Gastrocnemius medialis (tissue), 4 donors: ENCODE measurements at regions not wholly inside any gene's neighbourhood (a gene's known extent, or its start where the extent isn't known, plus 50 kb on each side); places are given as distances from the start of the nearest gene placed in this dataset.

ENCODE experiments used
- POLR2A ChIP-seq, 2 donors: fragments of 450-650 bp; IDR thresholded peaks; one replicate each; pipeline ENCODE4 v1.6.1; 2017; ENCODE audit warnings: antibody characterized with exemption in 2 of 2, mild to moderate bottlenecking in 2 of 2, moderate library complexity in 2 of 2
- TF ChIP-seq, protein P1 (sequence below), 5 experiments: fragments of 450-650 bp in 3 of 5; fragments of 200-600 bp in 2 of 5; sonication (generic) in 2 of 5; IDR thresholded peaks in 4 of 5; conservative IDR thresholded peaks in 1 of 5; 1 replicate in 4 of 5; 2 replicates in 1 of 5; pipeline ENCODE4 v1.5.1; 2016 to 2019; ENCODE audit warnings: antibody characterized with exemption in 5 of 5, mild to moderate bottlenecking in 3 of 5, moderate library complexity in 3 of 5

DNA sequence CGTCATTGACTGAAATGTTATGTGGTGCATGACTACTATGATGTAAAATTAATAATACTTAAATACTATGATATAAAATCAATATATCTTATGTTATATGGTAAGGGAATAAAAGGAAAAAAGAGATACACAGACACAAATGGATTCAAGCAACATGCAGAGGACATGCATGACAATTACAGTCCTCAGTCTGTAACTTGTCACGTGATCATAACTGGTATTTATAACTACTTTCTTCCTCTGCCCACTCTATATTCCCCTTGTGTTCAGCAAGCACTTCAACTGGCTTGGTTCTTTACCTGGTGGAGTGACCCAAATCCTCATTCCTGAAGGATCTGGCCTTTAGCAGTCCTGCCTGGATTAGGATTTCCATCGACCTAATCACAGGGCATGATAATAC, 104.4 kb upstream of the FAM180A start:
- TF ChIP-seq, protein P1, sequence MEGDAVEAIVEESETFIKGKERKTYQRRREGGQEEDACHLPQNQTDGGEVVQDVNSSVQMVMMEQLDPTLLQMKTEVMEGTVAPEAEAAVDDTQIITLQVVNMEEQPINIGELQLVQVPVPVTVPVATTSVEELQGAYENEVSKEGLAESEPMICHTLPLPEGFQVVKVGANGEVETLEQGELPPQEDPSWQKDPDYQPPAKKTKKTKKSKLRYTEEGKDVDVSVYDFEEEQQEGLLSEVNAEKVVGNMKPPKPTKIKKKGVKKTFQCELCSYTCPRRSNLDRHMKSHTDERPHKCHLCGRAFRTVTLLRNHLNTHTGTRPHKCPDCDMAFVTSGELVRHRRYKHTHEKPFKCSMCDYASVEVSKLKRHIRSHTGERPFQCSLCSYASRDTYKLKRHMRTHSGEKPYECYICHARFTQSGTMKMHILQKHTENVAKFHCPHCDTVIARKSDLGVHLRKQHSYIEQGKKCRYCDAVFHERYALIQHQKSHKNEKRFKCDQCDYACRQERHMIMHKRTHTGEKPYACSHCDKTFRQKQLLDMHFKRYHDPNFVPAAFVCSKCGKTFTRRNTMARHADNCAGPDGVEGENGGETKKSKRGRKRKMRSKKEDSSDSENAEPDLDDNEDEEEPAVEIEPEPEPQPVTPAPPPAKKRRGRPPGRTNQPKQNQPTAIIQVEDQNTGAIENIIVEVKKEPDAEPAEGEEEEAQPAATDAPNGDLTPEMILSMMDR (IDR thresholded peaks at IDR 0.05 in 4 of 5, conservative IDR thresholded peaks at IDR 0.05 in 1 of 5) = no peak
- TF ChIP-seq POLR2A (IDR thresholded peaks at IDR 0.05) = no peak
